ENCODE measurements at regions not wholly inside any gene's neighbourhood (a gene's known extent, or its start where the extent isn't known, plus 50 kb on each side); places are given as distances from the start of the nearest gene placed in this dataset.

DNA sequence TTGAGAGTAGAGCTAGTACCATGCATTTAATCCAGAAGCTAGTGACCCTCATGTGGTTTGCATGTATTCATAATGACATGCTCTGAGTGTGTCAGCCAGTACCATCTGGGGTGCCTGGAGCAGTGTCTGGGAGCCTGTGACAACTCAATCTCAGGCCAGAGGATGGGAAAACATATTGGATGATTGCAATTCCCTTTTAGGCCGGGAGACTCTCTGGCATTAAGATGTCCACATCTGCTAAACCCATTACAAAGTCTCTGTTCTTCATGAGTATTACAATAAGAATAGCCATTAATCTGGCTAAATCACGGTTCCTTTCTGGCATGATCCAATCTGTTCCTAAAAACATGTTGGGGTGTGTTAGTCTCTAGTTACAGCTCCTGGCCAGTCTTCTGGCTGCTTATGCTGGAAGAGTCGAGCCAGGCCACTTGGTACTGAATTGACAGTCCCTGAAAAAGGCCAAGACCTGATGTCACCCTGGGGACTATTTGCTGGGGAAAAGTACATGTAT is 475.7 kb downstream of the ENC1 start:
- DNase-seq (ENCODE audit: low read depth): no peak

DNA sequence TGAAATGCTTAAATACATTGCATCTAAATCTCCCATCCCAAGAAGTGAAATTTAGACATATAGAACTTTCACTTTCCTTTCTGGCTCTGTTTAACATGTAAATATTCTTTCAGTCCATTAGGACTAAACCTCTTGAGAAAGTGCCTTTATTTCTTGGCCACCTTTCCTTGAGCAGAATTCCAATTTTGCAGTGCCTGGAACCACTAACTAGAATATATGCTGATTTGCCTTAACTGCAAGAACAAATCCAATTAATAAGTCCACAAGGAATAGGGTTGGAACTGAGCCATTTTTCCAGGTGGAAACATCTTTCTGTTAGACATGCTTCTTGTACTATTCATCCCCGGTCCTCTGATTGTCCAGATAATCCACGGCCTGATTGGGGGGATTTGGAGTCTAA is 478.0 kb downstream of the ENC1 start:
- no peak for DNase-seq (ENCODE audit: low read depth)

DNA sequence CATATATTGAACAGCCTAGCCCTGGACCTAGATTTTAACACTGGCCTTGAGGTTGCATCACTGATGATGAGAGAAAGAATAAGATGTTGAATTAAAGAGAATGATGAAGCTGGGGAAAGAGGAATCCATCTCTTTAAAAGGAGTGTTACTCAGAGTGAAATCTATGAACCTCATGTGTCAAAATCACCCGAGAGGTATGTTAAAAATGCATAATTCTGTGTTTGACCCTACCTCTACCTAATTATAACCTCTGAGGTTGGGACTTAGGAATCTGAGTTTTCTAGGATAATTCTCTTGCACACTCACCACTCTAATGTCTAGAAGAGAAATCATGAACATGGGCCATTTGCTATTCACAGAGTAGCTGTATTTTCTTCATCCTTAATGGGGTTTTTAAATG is 479.4 kb downstream of the ENC1 start:
- no peak for DNase-seq (ENCODE audit: low read depth)

DNA sequence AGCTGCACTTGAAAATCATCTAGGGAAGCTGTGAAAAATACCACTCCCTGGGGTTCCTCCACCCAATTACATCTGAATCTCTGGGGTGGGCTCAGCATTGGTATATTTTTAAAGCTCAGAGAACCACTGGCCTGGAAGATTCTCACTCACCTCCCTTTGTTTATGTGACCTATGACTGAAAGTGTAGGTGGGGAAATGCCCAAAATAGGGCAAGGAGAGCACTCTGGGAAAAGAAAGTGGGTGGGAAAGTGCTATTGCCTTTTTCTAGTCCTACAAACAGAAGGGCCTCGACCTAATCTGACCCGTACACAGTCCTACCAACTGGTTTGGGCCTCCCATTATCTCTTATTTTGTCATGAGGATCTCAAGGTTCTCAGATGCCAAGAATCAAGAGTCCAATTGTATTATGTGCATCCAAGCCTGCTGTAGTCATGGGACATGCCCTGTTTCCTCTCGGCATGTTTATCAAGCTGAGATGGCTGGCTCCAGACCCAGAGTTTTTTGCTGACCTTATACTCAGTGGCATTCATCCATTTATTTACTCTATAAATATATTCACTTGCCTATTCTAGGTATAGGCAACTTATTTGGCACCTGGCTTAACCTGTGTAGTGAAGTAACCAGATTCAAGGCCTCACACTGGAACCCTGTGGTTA is 483.7 kb downstream of the ENC1 start:
- DNase-seq (ENCODE audit: low read depth): no peak

DNA sequence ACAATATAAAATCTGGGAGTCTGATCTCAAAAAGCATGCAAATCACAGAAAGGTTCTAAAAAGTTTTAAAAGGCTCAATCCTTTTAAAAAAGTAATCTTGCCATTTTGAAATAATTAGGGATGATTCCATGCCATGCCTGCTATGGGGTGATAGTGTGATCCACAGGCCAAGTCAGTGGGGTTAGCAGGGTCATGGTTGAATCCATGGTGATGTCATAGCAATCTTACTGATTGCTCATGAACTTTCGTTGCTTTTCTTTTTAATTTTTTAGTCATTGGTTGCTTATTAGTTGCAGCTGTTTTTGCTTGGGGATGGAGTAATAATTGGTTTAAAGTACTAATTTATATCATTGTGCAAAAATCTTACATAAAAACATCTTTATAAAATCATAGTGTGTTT is 485.0 kb downstream of the ENC1 start:
- no peak for DNase-seq (ENCODE audit: low read depth)

DNA sequence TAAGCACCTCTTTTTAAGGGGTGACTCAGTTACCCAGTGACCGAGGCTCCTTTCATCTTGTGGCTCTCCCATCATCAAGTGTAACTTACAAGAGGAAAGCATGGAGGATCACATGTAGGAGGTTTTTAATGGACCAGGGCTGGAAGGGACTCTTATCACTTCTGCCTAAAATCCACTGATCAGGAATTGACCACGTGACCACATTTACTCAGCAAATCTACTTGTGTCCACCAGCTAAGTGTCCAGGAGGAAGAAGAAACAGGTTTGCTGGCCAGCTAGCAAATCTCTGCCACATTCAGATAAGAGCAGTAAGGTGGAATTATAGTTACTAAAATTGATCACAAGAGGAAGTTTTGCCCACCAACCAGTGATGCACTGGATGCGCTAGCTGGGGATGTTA is 486.0 kb downstream of the ENC1 start:
- no peak for DNase-seq (ENCODE audit: low read depth)

DNA sequence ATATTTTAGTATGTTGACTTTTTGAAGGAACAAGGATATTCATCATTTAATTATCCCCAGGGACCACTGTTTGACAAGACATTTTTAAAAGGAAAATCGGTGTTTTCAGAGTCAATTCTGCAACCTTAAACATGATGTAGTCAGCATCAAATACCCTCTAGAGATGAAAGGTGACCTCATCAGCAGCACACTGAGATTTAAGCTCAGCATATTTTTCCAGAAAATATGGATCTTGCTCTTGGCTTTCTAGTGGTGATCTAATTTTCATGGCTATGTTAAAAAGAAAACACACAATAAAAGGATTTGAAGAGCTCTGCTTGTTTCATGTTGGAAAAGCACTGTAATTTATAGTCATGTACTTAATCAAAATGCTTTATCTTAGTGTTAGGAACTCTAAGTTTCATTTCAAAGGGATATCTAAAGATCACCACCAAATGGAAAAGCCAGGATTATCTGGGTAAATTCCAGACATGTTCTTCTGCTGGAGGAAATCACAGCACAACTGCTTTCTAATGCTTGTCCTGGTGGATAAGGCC is 487.2 kb downstream of the ENC1 start:
- DNase-seq (ENCODE audit: low read depth): no peak

DNA sequence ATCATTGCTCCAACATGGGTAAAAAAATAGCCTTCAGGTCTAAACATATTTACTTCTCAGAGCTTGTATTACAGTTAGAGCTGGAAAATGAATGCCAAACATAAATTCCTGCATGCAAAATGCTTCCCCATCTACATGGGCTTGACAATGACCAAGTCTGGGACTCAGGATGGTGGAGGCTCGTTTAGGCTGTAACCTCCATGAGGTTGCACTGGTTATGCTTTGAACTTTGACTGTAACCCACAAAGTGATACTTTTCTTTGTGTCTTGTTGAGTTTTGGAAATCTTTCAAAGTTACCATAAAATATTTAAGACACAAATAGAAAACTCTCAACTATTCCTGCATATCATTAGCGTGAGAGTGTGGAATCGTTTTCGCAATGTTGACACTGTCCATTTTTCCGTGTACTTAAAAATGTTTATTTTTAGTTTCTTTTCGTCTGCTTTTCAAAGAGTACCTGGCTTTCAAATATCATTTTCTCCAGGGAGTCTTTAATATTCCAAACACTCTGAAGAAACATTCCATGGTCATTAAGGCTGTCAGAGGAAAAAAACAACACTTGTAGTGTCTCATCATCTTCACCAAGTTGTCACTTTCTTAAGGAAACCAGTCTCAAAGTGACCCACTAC is 487.8 kb downstream of the ENC1 start:
- DNase-seq (ENCODE audit: low read depth): no peak

DNA sequence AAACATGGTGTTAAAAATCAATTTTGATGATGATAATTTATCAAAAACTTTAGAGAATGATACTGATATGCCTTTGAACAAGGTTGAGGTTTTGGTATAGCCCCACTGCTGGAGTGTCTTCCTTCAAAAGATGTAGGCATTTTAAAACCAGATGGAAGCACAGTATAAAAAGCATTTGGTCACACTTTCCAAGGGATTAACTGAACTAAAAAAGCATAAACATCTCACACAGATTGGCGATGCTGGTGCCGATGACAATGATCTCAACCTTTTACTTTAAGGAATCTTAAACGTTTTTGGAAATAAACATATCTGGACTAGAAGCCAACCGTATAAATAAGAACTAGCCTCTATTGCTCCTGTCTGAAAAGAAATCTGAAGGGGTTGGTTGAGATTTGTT is 488.4 kb downstream of the ENC1 start:
- DNase-seq (ENCODE audit: low read depth): no peak

DNA sequence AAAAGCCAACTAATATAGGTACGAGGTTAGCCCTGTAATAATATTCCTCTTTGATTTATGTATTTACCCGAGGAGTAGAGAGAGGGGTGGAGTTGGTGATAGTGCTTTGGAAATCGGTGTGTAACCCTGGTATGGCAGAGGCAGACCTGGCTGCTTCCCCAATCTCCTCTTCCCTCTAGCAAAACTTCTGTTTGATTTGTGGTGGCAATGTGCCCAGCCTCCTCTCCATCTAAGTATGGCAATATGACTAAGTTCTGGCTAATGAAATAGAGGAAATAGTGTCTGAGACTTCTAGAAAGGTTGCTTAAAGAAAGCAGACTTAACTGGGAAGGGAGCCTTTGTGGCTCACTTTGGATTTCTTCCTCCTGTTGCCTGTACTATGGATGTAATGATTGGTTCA is 491.1 kb downstream of the ENC1 start:
- DNase-seq (ENCODE audit: low read depth): peak; percentile 39

DNA sequence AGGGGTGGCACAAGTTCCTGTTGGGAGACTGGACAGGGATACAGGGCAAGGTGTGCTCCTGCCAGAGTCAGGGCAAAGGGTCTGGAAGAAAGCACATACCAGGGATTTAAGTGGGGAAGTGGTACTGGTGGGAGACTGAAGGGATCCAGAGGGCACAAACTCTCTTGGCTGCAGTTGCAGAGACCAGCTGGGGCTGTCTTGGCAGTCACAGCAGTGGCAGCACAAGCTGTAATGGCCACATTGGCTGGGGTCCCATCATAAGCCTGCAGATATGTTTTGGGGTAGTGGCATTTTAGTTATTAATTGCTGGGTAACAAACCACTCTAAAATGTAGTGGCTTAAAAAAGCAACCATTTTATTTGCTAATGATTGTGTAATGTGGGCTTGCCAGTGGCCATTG is 492.2 kb downstream of the ENC1 start:
- peak; percentile 48 for DNase-seq (ENCODE audit: low read depth)

DNA sequence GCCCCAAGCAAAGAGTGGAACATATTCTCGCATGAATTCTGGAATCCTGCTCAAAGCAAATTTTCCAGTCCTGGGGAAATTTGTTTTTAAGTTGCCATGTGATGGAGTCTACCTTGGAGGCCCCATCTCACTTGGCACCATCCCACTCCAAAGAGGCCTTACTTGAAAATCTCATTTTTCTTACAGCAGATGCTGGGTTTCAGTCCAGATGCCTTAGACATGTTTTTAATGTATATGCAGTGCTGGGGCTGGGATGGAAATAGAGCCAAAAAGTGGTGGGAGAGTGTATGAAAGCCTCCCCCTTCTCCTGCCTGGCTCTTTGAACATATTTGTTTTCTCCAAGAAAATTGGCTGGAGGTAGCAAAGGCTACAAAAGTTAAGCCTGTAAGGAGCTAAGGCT is 493.7 kb downstream of the ENC1 start:
- no peak for DNase-seq (ENCODE audit: low read depth)

DNA sequence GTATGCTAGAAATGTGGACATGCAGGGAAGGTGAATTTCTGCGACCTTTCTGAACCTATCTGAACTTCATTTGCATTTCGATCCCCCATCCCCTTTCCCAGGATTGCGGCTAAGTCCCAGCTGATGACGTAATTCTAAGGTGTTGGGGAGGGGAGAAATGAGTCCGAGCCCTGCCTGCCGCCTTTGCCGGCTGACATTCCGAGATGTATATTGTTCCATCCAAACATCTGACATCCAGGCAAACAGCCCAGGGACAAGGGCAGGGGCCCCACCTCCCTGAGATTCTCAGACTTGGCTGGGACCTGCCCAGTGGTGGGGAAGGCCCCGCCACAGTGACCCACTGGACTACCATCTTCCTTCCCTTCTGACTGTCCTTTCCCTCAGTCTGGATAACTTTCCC is 494.6 kb downstream of the ENC1 start:
- no peak for DNase-seq (ENCODE audit: low read depth)

DNA sequence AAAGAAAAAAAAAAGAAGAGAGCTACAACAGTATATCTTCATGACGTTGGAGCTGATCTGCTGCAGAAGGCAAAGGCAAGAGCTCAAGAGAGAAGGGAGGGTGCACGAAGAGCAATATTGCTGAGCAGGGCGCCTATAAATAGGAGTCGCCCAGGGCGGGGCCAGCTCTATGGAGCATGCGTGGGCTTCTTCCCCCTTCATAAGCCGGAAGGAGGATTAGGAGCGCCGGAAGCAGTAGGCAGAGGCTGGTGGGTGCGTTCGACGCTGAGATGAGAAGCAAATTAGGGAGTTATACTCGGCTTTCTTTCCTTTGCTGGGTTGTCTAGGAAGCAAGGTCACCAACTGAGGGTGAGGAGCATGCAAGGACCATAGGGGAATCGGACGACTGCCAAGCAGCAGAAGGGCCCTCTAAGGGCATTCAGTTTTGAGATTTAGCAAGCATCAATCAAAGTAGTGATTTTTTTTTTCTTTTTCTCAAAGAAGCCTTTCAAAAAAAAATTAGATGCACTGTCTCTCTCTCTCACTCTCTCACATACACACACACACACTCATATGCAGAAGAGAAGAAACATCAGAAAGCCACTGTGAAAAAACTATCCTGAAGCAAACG is 496.7 kb downstream of the ENC1 start:
- DNase-seq (ENCODE audit: low read depth): no peak

DNA sequence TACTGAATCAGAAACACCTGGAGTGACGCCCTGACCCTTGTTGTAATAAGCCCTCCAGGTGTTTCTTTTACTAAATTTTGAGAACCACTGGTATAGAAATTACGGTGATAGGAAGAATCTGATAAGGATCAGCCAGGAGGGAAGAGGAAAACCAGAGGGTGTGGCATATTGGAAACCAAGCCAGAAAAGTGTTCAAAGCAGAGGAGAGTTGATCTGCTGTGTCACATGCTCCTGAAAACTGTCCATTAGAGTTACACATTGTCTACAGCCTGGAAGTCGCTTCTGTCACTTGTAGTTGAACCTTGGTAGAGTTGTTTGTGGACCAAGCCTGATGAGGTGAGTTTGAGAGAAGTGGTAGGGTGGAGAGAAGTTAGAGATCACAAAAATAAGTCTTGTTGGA is 497.4 kb downstream of the ENC1 start:
- no peak for DNase-seq (ENCODE audit: low read depth)

DNA sequence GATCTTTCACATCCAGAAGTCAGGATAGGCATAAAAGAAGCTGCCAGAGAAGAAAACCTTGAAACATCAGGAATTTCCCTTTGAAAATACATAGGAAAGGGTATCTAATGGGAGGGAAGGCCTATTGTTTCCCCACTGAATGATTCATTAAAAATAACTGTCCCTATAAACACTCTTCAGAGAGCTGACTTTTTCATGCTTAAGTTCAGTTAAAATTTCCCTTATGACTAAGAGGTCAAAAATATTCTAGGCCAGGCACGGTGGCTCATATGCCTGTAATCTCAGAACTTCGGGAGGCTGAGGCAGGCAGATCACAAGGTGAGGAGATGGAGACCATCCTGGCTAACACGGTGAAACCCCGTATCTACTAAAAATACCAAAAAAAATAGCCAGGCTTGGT is 499.5 kb downstream of the ENC1 start:
- DNase-seq (ENCODE audit: low read depth): peak; percentile 24

DNA sequence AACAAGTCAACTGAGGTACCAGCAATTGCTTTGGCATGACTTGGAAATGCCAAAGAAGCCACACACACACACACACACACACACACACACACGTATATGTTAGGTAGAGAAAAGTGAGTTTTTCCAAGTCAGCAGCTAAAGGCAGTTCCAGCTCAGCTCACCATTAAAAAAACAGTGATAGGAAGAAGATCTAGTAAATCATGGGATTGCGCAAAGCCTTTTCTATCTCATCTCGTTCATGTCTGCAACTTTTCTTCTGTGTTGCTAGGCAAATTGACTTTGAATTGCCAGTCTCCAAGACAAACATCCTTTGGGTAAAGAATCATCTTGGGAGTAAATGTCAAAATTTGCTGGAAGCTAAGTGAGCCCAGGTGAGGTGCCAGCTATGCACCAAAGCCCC is 500.1 kb downstream of the ENC1 start:
- no peak for DNase-seq (ENCODE audit: low read depth)

DNA sequence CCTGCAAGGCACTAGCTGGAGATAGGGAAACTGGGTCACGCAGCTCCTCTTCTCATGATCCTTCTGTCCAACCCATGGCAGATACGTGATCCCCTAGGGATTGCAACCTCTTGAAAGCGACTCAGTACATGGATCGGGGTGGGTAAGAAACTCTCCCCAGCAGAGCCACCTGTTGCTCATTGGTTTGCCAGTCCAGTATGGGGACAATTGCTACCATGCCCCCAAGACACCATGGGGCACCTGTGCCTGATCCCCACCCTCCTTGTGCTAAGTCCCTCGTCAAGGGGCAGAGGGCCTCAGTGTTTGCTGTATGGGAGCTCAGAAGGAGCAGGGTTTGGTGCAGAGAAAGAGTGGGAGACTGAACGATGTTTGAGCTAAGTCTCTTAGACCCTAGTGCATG is 500.9 kb downstream of the ENC1 start:
- no peak for DNase-seq (ENCODE audit: low read depth)

DNA sequence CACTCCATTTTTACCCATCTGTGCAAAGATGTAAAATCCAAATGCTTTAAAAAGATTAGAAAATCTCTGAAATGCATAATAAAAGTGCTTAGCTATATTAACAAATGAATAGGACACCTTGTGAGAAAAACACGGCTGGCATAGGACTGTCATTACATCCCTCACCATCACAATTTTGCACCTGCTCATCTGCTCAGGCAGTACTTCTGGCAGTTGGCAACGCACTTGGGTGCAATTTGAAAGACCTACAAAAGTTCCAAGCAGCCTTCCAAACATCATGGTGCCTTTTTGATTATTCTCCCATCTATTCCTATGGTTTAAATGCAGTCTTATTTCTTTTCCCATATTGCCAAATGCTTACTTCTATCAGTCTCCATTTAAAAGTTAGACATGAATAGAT is 501.8 kb downstream of the ENC1 start:
- DNase-seq (ENCODE audit: low read depth): no peak

DNA sequence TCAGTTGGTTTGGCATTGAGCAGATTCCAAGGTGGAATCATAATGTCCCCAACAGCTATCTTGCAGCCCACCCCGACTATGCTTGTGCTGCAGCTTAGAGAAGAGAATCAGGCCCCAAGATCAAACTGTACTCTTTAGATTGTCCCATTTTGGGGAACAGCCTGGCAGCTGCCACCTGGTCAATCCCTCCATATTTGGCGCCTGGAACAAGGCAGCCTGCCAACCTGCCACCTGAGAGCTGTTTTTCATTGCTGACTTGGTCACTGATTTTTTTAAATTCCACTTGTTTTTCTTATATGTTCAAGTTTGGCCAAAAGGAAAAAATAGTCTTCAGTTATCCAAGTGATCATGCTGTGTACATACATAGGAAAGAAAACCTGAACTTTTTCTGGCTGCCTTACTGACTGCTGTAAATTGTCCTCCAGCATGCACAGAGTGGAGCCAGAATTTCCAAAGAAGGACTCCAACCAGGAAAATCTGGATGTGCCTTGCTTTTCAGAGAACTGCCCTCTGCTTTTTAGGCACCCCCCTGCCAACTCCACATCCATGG is 504.2 kb downstream of the ENC1 start:
- no peak for DNase-seq (ENCODE audit: low read depth)

DNA sequence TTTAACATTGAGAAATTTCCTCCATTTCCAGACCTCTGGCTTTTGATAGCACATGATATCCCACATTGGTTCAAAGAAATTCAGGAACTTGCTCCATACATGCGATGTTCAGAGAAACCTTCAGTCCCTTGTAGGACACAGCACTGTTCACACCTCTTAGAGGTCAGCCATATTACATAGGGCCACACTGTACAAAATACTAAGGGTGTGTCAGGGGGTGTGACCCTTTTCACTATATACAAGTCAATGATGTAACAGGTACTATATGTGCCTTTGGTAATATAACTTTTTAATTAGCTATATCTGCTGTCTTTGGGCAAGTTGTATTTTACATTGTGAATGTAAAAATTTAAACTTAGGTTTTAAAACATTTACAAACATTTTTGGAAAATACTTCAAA is 505.5 kb downstream of the ENC1 start:
- DNase-seq (ENCODE audit: low read depth): no peak

DNA sequence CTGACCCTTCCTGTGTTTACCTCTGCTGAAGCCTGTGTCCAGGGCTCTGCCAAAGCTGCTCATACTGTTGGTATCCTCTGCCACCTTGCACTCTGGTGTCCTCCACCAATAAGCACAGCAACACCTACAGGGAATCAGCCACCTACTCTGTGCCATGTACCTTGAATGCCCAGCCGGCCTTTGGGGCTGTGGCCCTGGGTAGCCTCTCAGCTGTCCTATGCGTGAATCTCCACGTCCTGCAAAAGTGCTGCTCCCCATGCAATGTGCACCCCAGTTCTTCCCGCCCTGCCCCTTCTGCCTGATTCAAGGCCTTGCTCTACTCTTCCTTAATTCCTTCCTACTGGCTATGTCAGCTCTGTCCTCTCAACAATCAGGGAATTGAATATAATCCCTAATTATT is 506.5 kb downstream of the ARHGEF28 start:
- no peak for DNase-seq (ENCODE audit: low read depth)
